Esophagus squamous epithelium (tissue), 4 donors: ENCODE measurements at regions not wholly inside any gene's neighbourhood (a gene's known extent, or its start where the extent isn't known, plus 50 kb on each side); places are given as distances from the start of the nearest gene placed in this dataset.

Source experiments
- CTCF ChIP-seq, 6 experiments: fragments of 450-650 bp in 4 of 6; fragments of 200-600 bp in 2 of 6; sonication (generic) in 2 of 6; IDR thresholded peaks; one replicate each; pipeline ENCODE4 v1.5.1; 2016 to 2019; ENCODE audit warnings: antibody characterized with exemption in 6 of 6, mild to moderate bottlenecking in 4 of 6, moderate library complexity in 4 of 6
- POLR2A ChIP-seq, 4 donors: fragments of 450-650 bp; IDR thresholded peaks; one replicate each; pipeline ENCODE4 v1.6.1; 2017; ENCODE audit warnings: antibody characterized with exemption in 4 of 4, mild to moderate bottlenecking in 4 of 4, moderate library complexity in 3 of 4

DNA sequence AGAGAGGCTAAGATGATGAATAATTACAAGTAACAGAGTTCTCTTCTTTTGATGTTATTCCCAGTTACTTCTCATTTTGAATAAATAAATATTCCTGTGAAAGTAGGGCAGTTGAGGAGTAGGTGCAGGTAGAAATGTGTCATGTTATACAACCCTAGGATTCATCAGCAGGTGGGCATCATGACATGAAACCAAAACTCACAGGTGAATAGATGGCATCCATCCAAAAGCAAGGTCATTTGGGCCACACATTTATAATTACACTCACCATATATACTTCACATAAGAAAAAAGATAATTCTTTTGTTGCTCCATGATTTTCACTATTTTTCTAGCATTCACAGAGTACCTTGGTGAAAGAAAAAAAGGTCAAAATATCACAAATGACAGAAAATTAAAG is 273.6 kb downstream of the ZBBX start:
- no peak for TF ChIP-seq POLR2A (IDR thresholded peaks at IDR 0.05)
- TF ChIP-seq CTCF (IDR thresholded peaks at IDR 0.05): no peak
